Dermis microvascular lymphatic vessel endothelial cell (primary cell): ENCODE measurements at regions not wholly inside any gene's neighbourhood (a gene's known extent, or its start where the extent isn't known, plus 50 kb on each side); places are given as distances from the start of the nearest gene placed in this dataset.

ENCODE experiments used
- DNase-seq, 2 donors: peaks; one replicate each; pipeline versions ENCODE4 v3.0.0 to v3.0.0-alpha.2; 2010; ENCODE audit warnings: low read depth in 2 of 2

DNA sequence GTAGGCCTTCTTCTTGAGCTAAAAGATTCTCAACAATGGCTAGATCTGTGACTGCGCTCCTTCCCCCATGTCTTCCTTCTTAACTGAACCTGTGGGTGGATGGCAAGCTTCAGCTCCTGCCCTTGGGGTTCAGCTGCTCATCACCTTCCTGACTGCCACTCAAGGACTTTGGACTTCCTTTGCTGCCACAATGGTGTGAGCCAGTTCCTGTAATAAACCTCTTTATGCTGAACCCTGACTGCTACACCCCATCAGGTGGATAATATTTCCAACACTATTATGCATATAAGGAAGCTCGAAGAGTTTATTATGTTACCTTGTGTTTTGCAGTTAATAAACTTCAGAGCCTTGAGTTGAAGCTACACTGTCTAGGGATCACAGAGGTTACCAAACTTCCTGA is 208.9 kb upstream of the SLC10A2 start:
- DNase-seq = no peak

DNA sequence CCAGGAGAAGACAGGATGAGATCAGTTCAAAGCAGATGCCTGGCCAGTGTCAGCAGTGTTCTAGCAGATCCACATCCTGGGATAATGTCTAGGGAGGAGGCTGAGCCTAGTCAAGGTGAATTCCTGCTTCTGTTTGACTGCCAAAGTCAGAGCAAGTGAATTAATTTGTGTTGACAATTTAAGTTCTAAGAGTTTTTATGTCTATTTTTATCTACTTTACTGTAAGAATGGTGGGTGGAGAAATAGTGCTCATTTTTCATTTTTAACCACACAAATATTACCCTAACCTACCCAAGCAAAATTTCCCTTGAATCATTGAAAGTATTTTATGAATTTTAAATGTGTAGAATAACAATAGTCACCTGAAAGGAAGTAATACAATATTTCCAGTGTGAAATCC is 207.6 kb upstream of the SLC10A2 start:
- no peak for DNase-seq

DNA sequence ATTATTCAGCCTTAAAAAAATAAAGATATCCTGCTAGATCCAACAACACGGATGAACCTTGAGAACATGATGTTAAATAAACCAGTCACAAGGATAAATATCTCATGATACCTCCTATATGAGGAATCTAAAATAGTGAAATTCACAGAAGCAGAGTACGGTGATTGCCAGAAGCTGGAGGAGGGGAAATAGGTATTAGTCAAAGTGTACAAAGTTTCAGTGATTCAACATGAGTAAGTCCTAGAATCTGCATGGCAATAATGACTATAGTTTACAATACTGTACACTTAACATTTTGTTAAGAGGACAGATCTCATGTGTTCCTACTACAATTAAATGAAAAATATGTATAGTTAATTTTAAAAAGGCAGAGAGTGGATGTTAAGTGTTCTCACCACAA is 206.6 kb upstream of the SLC10A2 start:
- DNase-seq = no peak

DNA sequence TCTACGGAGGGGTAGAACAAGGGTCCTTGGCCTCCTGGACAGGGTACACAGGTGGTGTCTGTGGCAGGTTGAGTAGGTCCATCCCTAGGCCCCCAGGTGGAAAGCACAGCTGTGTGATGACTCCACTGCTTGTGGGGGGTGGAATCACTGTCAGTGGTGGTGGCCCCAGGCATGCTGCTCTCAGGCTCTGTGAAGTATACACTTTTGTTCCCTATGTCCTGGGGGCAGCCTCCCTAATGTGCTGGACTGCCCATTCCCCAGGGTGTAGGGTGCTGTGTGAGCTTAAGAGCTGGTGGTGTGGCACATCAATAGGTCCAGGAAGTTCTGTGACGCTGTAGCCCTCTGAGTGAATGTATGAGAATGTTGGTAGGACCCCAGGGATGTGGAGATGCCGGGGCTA is 197.2 kb upstream of the SLC10A2 start:
- no peak for DNase-seq

DNA sequence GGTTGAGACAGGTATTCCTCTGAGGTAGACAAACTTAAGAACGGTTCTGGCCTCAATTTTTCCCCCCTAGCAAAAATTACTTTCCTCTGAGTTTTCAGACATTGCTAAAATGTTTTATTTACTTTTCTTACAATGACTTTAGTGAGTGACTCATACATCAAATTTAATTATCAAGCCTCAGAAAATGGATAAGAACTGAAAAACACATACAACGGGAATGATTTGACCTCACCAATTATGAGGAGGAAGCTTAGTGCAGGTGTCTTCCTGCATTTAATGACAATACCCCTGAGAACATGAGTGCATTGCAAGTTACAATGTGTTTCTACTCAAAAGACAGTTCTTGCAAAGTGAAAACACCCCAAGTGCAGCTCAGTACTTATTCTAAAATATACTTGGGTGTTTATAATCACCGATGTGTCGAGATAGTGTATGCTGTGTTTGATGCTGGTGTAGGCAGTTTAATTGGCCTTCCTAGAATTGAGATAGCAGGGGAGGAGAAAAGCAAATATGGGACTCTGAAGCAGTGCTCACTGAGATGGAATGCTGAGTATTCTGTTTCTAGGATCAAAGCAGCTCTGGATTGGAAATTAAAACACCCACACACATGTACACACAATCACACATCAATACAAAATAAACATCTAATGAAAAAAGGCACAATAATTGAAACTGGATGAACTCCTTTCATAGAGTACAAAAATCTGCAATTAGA is 189.5 kb upstream of the SLC10A2 start:
- no peak for DNase-seq

DNA sequence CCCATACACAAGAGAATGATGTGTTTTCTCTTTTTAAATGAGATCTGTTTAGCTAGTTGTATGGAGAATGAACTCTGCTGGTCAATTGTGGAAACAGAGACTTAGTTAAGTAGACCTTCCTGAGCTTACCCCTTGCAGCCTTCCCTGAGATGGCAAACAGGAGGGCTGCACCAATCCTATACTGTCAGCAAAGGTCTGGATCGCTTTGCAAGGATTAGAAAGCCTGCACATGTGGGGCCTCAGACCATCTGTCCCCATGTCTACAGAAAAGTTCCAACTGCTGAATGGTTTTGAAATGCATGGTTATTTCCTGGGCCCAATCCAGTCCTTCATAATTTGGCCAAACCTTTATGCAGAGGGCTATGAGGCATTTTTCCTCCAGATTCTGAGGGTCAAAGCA is 183.9 kb upstream of the SLC10A2 start:
- no peak for DNase-seq

DNA sequence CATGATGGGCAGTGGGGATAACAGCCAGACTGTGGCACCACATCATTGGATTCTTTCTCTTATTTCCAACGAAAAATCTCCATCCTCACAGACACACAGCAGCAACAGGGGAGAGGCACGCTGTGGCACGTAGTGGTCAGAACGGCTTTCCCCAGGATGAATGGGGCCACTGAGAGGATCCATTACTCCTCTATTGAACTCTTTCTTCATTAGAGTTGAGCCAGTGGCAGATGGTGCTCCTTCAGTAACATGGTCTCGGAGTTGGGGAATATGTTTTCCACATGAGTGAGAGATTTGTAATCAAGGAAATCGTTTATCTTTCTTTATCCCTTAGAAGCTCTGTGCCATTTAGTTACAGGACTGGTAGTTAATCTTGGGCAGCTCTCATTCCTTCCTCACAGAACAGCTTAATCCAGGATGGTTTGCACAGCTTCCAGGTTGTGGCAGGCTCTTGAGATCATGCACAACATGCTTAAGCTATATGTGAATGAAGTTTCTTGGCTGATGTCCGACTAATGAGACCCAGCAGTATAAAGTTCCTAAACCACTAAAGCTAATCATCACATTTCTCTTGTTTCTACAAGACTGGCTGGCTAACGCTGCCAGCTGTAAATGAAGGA is 180.5 kb upstream of the SLC10A2 start:
- DNase-seq = no peak

DNA sequence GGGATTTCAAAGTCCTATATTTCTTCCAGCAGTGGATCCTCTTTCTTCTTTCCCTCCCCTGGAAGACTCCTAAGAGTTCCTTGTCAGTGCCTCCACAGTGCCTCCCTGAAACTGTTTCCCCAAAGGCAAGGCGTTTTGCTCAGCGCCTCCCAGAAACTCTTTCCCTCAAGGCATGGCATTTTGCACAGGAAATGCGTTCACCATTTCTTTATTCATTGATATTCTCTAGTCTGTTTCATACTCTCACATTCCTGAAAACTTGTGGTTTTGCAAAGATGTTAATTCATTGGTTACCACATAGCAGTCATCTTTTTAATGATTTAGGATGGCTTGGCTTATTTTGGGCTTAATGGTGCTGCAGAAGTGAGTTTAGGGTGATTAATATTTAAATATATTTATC is 177.3 kb upstream of the SLC10A2 start:
- DNase-seq = no peak

DNA sequence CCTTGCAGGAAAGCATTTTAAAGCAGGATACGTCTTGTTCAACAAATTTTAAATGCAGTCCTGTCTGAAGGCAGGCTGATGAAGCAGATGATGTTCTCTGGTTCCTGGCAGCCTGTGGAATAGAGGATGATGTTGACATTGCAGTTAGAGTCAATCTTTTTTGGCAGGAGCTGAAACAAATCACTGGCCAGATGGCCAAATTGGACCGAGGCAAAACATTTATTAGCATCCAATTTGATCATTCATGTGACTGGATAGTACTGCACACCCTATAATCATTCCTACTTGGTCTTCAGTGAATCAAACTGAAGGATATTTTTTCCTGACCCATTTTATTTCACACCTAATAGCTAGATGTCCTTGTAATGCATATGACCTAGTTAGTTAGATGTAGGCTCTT is 172.2 kb upstream of the SLC10A2 start:
- DNase-seq = no peak

DNA sequence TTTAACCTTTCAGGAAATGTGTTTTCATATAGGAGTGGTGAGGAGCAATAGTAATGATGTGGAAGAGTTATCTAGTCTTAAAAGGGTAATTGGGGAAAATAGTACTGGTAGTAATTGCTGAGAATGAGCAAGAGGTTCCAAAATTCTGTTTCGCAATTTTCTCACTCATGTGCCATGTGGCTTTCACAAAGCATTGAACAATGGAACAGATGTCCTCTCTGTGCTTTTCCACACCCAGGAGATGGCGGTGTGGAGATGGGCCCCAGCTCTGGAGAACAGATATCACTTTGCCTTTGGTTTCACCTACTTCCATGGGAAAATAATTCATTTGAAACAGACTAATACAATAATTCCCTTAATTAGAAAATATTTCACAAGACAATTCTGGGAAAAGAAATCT is 170.0 kb upstream of the SLC10A2 start:
- no peak for DNase-seq

DNA sequence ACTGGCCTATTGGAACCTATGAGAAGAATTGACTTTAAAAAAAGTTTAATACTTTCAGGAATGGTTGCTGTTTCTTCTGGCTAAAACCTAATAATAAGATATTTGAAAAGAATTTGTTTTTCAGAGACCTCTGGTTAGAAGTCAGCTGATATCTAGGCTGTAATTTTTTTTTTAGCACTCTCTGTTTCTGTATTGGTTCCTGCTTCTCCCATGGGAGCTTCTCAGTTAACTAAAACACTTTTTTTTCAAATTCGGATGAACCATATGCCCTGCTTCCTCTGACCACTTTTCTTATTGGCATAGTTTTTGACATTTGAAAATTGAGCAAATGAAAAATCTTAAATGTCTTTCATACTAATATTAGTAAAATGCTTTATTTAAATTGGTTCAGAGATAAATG is 163.5 kb upstream of the SLC10A2 start:
- no peak for DNase-seq

DNA sequence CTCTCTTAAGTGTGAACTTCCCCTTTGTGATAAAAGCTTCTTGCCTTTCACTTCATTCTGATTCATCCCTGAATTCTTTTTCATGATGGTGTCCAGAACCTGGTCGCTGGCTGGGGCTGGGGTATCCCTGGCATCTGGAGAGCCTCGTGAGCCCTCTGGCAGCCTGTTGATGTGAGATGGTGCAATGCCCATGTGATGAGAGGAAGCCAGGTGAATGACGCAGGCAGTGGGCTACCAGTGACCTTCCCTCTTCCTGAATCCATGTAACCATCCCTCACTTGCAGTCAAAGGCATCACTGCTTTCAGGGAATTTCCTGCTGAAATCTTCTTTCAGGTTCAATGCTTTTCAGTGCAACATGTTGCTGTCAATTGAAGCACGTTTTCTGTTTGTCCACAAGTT is 158.6 kb upstream of the SLC10A2 start:
- DNase-seq = no peak

DNA sequence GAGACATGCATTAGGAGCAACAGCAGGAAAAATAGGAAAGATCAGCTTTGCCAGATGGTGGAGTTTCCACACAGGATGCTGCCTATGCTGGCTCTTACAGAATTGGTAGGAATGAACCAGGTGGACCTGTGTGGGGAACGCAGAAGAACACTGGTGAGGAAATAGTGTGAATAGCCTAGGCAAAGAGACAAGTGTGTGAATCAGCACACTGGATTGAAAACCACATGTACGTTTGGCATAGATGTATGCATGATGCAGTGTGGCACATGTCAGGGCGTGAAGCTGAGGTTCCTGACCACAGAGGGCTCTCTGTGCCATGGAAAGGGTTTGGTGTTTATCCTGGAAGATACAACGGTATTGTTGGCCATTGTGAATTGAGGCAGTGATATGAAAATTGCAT is 156.5 kb upstream of the SLC10A2 start:
- no peak for DNase-seq

DNA sequence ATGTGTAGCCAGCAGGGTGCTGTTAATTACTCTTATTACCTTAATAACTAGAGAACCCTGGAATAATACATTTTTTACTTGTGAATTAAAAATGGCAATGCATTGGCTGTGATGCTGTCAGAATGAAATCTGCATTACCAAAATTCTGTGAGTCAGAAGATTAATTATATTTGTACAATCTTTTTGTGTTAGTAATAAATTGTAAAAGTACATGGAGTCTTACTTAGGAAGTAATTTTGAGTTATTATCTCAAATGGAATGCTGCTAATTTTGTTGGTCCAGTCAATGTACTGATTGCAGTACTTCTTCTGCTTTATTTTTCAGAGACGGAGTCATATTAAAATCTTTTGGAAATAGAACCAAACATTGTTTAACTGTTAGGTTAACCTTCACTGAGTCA is 152.0 kb upstream of the SLC10A2 start:
- DNase-seq = no peak

DNA sequence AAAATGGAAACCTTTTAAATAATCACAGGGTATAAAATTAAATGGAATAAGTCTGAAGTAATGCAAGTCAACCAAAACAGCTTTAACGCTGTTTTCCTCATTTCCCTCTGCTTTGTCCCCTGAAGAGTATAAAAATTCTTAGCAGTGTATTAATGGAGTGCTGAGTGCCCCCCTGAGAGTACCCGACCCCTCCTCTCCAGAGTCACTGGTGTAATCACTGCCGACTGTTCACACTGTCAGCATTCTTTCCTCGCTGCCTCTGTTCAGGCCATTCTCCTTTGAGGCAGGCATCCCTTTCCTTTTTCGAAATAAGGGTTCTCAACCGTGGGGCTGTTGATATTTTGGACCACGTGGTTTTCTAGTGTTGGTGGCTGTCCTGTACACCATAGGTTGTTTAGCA is 146.9 kb upstream of the SLC10A2 start:
- DNase-seq = no peak

DNA sequence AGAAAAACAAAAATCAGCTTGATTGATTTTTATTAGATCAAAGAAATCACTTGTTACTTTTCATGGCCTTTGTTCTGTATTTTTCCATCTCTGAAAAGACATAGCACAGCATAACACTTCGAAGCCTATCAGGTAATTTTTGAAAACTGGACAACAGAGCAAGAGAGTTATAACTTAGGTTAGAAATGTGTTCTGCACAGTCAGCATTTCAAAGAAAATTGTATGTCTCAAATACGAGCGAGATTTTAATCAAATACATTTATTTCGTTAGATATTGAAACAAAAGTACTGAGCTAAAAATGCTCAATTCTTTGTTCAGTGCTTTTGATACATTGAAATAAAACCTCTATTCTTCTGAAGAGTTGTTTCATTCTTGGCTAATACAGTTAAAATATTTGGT is 144.1 kb upstream of the SLC10A2 start:
- no peak for DNase-seq

DNA sequence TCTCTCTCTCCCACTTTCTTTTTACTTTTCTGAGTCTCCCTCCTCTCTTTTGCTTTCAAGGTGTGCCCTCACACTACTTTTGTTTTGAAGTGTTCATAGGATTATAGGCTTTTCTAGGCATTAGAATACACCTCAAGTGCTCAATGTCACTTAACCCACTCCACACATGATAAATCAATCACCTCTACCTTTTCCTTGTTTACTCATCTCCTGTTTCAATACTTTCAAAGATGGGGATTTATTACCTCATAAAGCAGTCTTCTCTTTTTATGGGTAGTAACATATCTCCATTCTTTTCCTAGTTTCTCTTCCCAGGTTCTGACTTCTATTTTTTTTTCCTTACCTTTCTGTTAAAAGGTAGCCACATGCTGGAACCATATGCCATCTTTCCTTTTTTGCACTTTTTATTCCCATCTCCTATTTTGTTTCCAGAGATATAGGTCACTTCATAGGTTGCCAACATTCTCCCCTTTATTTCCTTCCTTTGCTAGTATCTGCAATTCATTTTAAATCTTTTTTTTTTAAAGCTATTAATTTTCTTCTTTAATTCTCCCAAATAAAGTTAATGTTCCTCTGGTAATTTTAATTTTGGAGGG is 137.6 kb upstream of the SLC10A2 start:
- no peak for DNase-seq

DNA sequence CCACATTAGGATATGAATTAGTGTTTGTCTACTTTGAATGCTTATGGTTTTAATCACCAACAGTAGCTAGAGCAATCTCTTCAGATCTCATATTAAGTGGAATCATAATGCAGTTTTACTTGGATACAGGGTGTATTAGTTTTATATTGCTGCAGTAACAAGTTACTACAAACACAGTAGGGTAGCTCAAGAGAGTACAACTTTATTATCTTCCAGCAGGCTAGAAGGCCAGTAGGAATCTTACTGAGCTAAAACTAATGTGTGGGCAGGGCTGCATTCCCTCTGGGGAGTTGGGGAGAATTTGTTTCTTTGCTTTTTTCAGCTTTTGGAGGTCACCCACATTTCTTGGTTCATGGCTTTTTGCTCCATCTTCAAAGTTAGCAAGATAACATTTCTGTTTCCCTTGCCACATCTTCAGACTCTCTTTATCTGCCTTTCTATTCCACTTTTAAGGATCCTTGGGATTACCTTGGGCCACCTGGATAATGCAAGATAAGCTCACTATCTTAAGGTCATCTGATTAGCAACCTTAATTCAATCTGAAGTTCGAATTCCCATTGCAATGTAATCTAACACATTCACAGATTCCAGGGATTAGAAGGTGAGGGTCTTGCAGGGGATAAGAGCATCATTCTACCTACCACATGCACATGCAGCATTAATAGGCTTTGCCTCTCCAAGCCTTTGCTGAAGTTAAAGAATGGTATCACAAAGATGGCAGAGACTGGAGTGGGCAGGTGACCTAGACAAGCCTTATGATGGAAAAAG is 134.1 kb upstream of the SLC10A2 start:
- no peak for DNase-seq

DNA sequence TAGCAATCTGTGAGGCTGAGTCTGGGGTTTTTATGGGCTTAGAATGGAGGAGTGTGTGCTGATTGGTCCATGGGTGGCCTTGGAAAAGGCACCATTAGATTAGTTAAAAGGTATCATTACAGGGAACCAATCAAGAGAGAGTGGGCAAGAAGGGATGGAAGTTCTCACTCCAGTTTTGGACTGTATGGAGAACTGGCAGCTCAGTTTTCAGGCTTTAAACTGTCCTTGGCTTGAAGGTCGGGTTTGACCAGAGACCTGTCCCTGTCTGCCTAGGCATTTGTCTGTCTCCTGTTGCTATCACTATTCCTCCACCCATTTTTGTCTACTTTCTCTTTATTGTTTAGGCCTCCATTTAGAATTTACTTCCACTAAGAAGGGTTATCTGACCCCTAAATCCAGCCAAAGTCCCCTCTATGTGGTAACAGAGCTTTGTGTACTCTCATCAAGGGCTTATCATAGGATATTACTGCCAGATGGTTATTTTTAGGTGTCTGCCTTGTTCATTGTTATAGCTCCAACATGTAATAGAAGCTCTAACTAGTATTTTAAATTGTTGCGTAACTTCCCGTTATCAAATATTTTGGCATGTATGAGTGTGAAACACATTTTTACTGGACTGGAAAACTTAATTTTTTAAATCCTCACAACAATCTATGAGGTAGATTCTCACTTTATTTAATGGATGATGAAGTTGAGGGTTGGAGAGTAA is 133.3 kb upstream of the SLC10A2 start:
- no peak for DNase-seq

DNA sequence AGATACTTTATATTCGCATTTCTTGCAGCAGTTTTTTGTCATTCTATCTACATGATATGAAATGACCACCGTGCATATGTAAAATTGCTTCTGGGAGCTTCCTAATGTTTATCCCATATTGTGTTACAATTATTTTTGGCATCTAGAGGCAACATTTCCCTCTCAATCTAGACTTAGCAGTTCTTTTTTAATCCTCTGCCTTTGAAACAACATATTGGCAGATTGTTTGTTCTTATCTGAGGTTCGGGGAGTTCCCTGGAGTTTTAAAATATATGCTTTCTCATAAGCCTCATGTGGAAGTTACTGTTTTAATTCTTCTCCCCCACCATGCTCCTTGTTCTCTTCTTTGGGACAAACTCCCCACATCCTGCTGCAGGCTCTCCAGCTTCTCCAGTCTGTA is 130.1 kb upstream of the SLC10A2 start:
- DNase-seq = no peak

DNA sequence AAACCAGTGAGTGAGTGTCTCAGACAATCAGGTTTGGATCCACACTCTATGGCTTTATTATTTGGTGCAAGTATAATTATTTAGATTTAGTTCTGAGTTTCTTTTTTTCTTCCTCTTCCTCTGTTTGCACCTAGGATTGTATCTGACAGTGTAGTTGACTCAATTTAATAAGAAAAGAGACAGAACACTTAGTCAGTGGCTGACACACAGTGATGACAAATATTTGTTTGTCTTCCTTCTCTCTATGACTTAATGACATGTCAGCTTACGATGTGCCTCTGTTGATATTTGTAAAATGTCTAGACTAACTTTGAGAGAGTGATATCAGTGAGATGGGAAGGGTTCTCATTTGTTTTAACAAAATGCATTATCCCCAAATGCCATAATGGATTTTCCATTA is 129.5 kb upstream of the SLC10A2 start:
- DNase-seq = no peak

DNA sequence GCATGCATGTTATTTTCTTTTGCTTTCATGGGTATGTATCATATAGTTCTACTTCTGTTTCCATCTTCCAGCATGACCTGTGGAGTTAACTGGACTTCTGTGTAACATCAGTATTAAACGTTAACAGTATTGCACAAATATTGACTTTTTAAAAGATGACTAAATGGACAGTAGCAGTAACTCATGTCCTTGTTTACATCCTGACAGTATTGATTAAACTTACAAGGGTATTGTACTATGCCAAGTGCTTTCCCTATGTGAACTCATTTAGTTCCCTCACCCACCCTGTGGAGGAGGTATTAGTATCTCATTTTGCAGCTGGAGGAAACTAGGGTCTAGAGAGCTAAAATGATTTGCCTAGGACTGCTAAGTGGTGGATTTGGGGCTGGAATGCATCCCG is 128.7 kb upstream of the SLC10A2 start:
- DNase-seq = no peak
